Esophagus squamous epithelium (tissue), 5 donors: ENCODE measurements at regions not wholly inside any gene's neighbourhood (a gene's known extent, or its start where the extent isn't known, plus 50 kb on each side); places are given as distances from the start of the nearest gene placed in this dataset.

Source experiments
- DNase-seq: peaks from one replicate; lab custom pipeline; 2025; lab: John Stamatoyannopoulos, UW
- H3K27ac ChIP-seq, 4 donors: fragments of 200-600 bp; sonication (generic); one replicate each; pipeline ENCODE4 v1.5.1; 2016 to 2019; ENCODE audit warnings: mild to moderate bottlenecking in 1 of 4
- H3K27me3 ChIP-seq, 4 donors: fragments of 200-600 bp; sonication (generic); 1 replicate in 3 of 4; 2 replicates in 1 of 4; pipeline versions ENCODE4 v1.5.1 to v1.6.0; 2017 to 2021; ENCODE audit warnings: antibody characterized with exemption in 1 of 4
- H3K36me3 ChIP-seq, 3 donors: fragments of 200-600 bp; sonication (generic); one replicate each; pipeline ENCODE4 v1.5.1; 2016 to 2019
- H3K4me1 ChIP-seq, 3 donors: fragments of 200-600 bp; sonication (generic); one replicate each; pipeline ENCODE4 v1.5.1; 2017 to 2019
- H3K4me3 ChIP-seq, 4 donors: fragments of 200-600 bp; sonication (generic); 1 replicate in 3 of 4; 2 replicates in 1 of 4; pipeline ENCODE4 v1.5.1; 2016 to 2019; ENCODE audit warnings: mild to moderate bottlenecking in 2 of 4, moderate library complexity in 1 of 4
- H3K9me3 ChIP-seq, 3 donors: fragments of 200-600 bp; sonication (generic); one replicate each; pipeline ENCODE4 v1.5.1; 2016 to 2019
- POLR2A ChIP-seq, 4 donors: fragments of 450-650 bp; IDR thresholded peaks; one replicate each; pipeline ENCODE4 v1.6.1; 2017; ENCODE audit warnings: antibody characterized with exemption in 4 of 4, mild to moderate bottlenecking in 4 of 4, moderate library complexity in 3 of 4
- WGBS, 2 donors: methylation state at CpG; one replicate each; pipeline ENCODE4 v1.1.5; 2018; 5-methylcytosine and 5-hydroxymethylcytosine counted together
- intact Hi-C: fragments of 100-400 bp; cut with DNase I; formaldehyde crosslinking; loops from one replicate; pipeline ENCODE4 v1.15.0; 2022
- TF ChIP-seq, protein P1 (sequence below), 6 experiments: fragments of 450-650 bp in 4 of 6; fragments of 200-600 bp in 2 of 6; sonication (generic) in 2 of 6; IDR thresholded peaks; one replicate each; pipeline ENCODE4 v1.5.1; 2016 to 2019; ENCODE audit warnings: antibody characterized with exemption in 6 of 6, mild to moderate bottlenecking in 4 of 6, moderate library complexity in 4 of 6
- donor health status: DM: yes; HTN: yes; CAD: no.

DNA sequence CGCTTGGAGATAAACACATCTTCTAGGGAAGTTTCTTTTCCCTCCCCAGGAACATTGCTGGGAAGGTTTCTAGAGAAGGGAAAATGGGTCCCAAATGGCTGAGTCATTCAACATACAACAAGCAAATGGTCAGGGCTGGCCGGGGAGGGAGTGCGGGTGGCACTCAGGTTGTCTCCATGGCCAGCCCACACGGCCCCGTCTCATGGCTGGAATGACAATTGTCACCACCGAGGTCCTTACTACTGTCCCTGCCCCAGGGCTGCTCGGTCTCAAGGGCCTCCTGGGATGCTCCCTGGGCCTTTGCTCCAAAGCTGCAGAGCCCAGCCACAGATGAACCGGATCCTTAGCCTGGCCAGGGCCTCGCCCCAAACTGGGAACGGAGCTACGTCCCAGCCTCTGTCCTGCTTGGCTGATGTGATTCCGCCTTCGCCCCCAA lies 121.9 kb downstream of the FGF18 start:
- no peak overlapping the region for H3K4me3 ChIP-seq
- 67 to 94% methylated on average over 2 to 3 of the region's 13 CpGs for WGBS, 2 donors
- no peaks in the 10 kb centered on the region for H3K4me1 ChIP-seq
- peaks cover 0 to 12% (median 0%) of the 10 kb centered on the region in 4 donors for H3K27me3 ChIP-seq
- H3K27ac ChIP-seq, result no peak overlapping the region
- H3K36me3 ChIP-seq, result no peaks in the 10 kb centered on the region
- H3K9me3 ChIP-seq, result no peaks in the 10 kb centered on the region
- no peak for TF ChIP-seq POLR2A (IDR thresholded peaks at IDR 0.05)
- TF ChIP-seq, protein P1, sequence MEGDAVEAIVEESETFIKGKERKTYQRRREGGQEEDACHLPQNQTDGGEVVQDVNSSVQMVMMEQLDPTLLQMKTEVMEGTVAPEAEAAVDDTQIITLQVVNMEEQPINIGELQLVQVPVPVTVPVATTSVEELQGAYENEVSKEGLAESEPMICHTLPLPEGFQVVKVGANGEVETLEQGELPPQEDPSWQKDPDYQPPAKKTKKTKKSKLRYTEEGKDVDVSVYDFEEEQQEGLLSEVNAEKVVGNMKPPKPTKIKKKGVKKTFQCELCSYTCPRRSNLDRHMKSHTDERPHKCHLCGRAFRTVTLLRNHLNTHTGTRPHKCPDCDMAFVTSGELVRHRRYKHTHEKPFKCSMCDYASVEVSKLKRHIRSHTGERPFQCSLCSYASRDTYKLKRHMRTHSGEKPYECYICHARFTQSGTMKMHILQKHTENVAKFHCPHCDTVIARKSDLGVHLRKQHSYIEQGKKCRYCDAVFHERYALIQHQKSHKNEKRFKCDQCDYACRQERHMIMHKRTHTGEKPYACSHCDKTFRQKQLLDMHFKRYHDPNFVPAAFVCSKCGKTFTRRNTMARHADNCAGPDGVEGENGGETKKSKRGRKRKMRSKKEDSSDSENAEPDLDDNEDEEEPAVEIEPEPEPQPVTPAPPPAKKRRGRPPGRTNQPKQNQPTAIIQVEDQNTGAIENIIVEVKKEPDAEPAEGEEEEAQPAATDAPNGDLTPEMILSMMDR (IDR thresholded peaks at IDR 0.05), result no peak
- intact Hi-C loops, result no loop called here
- no peak for DNase-seq

DNA sequence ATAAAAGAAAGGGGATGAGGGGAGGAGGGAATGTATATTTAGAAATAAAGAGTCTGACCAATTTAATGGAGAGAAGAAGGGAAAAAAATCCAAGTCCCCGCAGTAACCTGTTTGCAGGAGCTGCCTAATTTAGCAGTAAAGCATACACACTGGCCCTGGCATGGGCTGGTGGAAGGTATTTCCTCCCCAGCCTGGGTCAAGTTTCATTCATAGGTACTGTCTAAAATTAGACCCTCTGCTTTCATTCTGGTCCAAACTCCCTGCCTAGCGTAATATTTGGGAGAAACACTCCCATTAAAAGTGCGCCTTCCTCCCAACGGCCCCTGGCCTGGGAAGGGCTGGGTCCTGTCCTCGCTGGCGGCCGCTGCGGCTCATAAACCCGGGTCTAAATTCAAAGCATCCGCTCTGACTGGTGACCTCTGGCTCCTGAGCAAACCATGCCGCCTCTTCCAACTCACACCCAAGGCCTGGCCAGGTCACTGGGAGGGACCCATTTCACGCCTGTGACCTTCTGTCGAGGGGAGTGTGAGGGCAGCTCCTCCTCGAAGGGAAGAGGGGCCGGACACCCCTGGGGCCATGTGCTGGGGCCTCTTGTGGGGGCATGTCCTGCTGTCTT lies 123.2 kb downstream of the FGF18 start:
- intact Hi-C loops, result no loop called here
- DNase-seq, result no peak
- 74 to 84% methylated on average over 5 to 10 of the region's 15 CpGs for WGBS, 2 donors

DNA sequence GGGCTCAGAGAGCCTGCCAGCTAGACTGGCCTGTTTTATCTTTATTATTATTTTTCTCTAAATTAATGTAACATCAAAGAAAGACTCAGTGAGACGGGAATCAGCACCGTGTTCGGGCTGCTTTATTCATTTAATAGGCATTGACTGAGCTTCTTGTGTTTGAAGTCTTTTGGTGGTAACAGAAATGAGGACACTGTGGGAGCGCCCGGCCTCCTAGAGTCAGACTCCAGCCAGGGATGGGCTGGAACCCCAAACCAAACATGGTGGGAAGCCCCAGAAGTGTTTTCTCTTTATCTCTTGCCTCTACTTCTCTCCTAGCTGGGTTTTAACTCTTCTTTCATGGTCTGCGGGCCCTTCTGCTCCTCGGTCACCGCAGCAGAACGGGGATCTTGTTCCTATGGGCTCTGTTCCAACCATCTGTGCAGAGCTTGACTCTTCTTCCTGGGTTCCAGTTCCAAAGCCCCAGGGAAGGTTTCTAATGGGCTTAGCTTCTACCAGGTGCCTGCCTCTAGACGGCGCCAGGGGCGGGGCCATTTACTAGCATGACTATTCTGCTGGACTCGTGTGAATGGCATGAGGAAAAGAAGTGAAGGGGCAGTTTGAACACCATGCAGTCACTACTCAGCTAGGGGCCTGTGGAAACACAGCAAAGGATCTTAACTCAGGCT lies 123.8 kb downstream of the FGF18 start:
- TF ChIP-seq, protein P1 (IDR thresholded peaks at IDR 0.05), result no peak
- no peak overlapping the region for H3K27ac ChIP-seq
- DNase-seq, result no peak
- WGBS, 2 donors, result 74 to 79% methylated on average over 8 to 9 of the region's 13 CpGs
- no peak overlapping the region for H3K4me3 ChIP-seq
- peaks cover 0 to 12% (median 0%) of the 10 kb centered on the region in 4 donors for H3K27me3 ChIP-seq
- no peaks in the 10 kb centered on the region for H3K4me1 ChIP-seq
- intact Hi-C loops, result no loop called here
- H3K36me3 ChIP-seq, result no peaks in the 10 kb centered on the region
- no peaks in the 10 kb centered on the region for H3K9me3 ChIP-seq

More for the DNA sequence above, 123.2 kb downstream of the FGF18 start:
- no peak for TF ChIP-seq POLR2A (IDR thresholded peaks at IDR 0.05)
- TF ChIP-seq, protein P1 (IDR thresholded peaks at IDR 0.05), result no peak
- no peaks in the 10 kb centered on the region for H3K9me3 ChIP-seq
- peaks cover 0 to 12% (median 0%) of the 10 kb centered on the region in 4 donors for H3K27me3 ChIP-seq
- no peak overlapping the region for H3K4me3 ChIP-seq
- no peaks in the 10 kb centered on the region for H3K4me1 ChIP-seq
- H3K27ac ChIP-seq, result no peak overlapping the region
- no peaks in the 10 kb centered on the region for H3K36me3 ChIP-seq

- Histone ChIP-seq H3K4me3 (no peak overlapping the region), H3K27me3 (peaks cover 0 to 7% (median 0%) of the 10 kb centered on the region in 4 donors), H3K27ac (no peak overlapping the region), H3K9me3 (no peaks in the 10 kb centered on the region), H3K36me3 (no peaks in the 10 kb centered on the region), H3K4me1 (no peaks in the 10 kb centered on the region)
- TF ChIP-seq, protein P1 (IDR thresholded peaks at IDR 0.05), result no peak
- TF ChIP-seq POLR2A (IDR thresholded peaks at IDR 0.05), result no peak
- WGBS, 2 donors, result 83% methylated on average over 14 to 16 of the region's 17 CpGs
- no peak for DNase-seq
- intact Hi-C loops, result no loop called here
Observed at GRCh38 chr5:171544913-171545765, 125.7 kb downstream of the FGF18 start.
